Stimulated activated CD4-positive, alpha-beta T cell treated with anti-CD3 and anti-CD28 coated beads, TNF-alpha, amount 100 ng/mL, for 24 hours (primary cell): ENCODE measurements at regions not wholly inside any gene's neighbourhood (a gene's known extent, or its start where the extent isn't known, plus 50 kb on each side); places are given as distances from the start of the nearest gene placed in this dataset.

Experiments
- DNase-seq, 3 experiments: peaks; one replicate each; pipeline ENCODE4 v3.0.0-alpha.2; 2020; ENCODE audit warnings: low read depth in 3 of 3

GRCh38 chr21:19237608-19238007, 834.0 kb upstream of the TMPRSS15 start:
- DNase-seq, result no peak

DNA sequence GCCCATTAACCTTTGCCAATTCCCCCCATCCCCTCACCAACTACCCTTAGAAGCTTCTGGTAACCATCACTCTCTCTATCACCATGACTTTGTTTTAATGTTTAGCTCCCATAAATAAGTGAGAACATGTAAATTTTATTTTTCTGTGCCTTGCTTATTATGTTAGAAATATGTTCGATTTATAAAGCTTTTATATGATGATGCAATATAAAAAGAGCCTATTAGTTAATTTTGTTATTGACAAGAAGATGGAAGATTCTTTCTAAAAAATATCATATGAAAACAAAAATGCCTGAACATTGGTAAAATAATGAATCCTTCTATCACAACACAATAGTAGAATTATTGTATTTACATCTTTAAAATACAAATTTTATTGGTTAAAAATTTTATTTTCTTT, 836.1 kb upstream of the TMPRSS15 start:
- DNase-seq, result no peak

- no peak for DNase-seq
These were observed 841.1 kb upstream of the TMPRSS15 start for GRCh38 chr21:19244502-19245187.

- no peak for DNase-seq
These were observed 841.6 kb upstream of the TMPRSS15 start for GRCh38 chr21:19245188-19245580.

DNA sequence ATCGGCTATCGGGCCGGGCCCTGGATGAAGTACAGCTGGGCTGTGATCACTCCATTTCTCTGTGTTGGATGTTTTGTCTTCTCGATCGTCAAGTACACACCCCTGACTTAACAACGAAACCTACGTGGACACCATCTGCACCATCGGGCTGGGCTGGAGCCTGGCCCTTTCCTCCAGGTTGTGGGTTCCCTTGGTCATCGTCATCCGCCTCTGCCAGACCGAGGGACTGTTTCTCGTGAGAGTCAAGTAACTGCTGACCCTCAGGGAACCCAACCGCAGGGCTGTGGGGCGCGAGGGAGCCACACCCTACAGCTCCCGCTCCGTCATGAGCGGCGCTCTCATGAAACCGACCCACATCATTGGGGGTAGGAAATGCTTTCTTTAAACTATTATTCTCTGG, 842.4 kb upstream of the TMPRSS15 start:
- no peak for DNase-seq

DNA sequence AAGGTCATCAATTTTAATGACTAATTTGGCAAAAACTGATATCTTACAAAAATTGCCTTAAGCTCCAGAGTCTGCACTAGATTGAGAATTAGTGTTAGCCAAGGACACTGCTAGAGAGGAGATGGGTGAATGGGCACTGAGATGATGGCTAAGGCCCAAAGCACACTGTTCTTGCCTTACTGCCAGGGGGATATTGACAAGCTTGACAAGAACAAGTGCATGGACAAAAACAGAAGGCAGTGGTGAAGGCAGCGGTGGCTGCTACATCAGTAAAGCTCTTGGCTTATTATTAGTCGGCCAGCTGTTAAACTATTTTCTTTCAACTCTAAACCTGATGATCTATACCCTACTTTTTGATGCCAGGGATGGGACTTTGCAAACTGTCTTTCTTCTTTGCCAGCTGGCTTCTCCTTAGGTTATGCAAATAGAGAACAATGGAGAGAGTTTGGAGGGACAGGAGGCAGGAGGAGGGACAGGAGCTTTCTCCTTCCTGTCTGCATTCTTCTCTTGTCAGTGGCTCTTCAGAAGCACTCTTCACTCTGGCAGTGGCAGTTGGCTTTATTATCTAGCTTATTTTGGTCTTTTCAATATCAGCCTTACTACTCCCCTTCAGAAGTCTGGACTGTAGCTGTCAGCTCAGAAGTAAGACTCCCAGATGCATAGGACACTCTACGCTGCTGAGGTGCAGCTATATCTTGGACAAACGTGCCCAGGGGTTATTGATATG, 853.5 kb upstream of the TMPRSS15 start:
- DNase-seq, result no peak

DNA sequence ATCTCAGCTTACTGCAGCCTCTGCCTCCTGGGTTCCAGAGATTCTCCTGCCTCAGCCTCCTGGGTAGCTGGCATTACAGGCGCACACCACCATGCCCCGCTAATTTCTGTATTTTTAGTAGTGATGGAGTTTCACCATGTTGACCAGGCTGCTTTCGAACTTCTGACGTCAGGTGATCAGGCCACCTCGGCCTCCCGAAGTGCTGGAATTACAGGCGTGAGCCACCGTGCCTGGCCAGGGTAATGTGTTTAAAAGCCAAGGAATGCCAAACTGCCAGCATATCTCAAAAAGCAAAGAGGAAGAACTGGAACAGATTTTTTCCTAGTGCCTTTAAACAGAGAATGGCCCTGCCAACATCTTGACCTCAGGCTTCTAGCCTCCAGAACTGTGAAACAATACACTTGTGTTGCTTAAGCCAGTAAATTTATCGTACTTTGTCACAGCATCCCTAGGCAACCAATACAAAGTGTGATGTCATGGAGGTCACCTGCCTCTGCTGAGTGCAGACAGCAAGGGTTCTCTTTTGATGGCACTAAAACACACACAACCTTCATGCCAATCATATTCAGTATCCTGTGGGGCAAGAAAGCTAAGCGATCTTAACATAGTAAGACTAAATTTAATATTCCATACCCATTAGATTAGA, 858.3 kb upstream of the TMPRSS15 start:
- no peak for DNase-seq

GRCh38 chr21:19266636-19267035, 863.1 kb upstream of the TMPRSS15 start:
- DNase-seq, result no peak

- DNase-seq, result no peak
These were observed 865.1 kb upstream of the TMPRSS15 start for GRCh38 chr21:19268686-19269085.

DNA sequence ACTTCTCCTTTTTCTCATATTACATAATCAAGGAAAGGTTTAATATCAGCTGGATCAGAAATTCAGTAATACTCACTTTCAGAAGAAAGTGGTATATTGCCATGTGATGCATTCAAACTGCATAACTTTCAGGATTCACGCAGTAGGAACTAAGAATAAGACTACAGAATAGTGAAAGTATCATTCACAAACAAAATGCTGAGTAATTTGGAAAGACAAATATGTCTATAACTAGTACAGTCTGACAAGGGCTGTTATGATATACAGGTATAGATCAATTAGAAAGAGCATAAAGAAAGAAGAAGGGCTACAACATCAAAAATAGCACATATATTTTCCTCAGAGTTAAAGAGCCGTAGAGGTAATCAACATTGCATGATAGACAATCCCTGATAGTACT, 871.5 kb upstream of the TMPRSS15 start:
- no peak for DNase-seq

DNA sequence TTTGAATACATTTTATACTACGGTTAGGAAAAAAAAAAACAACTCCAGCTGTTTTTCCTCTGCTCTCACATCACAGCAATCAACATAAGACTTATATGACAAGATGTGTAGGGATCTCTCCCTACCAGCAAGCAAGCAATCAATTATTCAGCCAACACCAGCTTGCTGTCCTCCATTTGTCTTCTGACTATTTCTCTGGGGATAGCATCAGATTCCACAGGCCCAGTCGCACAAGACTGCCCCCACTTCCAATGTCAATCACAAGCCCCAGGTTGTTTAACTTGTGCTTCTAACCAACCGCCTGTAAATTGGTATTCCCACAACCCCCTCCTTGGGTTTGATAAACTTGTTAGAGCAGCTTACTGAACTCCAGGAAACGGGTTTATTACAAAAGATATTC, 873.1 kb upstream of the TMPRSS15 start:
- no peak for DNase-seq

DNA sequence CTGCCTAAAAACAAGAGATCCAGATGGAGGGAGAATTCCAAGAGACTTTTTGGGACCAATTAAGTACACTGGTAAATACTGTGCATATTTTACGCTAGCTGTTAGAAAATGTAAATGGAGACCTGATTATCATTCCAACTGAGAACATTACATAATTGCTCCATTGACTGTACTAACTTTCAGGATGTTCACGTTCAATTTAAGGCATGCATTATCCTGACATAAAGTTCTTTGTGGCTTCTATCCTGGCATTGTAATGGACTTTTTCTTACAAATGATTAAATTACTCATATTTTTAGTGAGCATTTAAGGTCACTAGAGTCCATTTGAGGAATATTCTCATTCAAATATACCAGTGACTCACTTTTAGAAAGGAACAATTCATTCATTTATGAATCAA, 883.3 kb upstream of the TMPRSS15 start:
- no peak for DNase-seq

DNA sequence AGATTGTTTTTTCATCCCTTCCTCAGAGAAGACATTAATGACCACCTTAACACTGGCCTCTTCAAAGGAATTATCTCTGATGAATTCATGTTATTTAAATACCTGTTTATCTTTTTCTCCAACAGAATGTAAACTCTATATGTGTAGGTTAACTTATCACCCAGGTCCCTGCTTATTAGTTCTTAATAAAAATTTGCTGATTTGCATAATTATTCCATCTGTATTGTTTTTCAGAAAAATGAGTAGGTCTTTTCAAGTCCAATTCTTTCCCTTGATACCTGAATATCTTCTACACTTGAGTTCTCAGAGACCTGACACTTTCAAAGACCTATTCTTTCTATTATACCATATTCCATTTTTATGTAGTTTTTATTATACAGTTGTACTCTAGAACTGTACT, 886.7 kb upstream of the TMPRSS15 start:
- no peak for DNase-seq

DNA sequence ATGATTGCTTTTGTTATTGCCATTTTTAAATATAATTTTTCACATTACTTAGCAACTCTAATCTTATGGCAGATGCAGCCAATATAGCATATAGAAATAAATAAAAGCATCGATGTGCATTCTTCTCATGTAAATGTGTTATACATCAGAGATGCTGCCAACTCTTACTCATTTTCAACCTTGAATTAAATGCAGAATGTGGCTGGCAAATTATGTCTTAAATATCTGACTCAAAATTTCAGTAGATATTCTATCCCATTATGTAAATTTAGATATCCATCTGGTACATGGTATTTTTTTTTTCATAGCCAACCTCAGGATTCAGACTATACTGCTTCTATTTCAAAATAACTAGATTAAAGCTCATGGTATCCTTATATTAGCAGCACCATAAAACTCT, 916.7 kb upstream of the TMPRSS15 start:
- DNase-seq, result no peak

GRCh38 chr21:19321688-19322087, 918.1 kb upstream of the TMPRSS15 start:
- no peak for DNase-seq

DNA sequence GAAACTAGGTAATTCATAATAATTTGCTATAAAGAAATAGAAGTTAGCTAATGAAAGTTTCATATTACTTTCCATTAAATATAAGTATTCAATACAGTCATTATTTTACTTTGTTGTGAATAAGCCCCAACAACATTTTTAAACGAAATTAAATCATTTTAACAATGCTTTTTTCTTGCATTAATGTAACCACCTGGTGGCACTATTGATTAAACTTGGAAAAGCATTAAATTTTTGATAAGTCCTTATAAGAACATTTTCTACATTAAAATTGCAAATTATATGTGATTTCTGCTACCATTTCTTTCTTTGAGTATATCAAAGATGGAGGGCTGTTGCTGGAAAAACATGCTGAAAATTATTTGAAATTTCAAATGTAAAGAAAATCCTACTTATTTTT, 918.8 kb upstream of the TMPRSS15 start:
- DNase-seq, result no peak

DNA sequence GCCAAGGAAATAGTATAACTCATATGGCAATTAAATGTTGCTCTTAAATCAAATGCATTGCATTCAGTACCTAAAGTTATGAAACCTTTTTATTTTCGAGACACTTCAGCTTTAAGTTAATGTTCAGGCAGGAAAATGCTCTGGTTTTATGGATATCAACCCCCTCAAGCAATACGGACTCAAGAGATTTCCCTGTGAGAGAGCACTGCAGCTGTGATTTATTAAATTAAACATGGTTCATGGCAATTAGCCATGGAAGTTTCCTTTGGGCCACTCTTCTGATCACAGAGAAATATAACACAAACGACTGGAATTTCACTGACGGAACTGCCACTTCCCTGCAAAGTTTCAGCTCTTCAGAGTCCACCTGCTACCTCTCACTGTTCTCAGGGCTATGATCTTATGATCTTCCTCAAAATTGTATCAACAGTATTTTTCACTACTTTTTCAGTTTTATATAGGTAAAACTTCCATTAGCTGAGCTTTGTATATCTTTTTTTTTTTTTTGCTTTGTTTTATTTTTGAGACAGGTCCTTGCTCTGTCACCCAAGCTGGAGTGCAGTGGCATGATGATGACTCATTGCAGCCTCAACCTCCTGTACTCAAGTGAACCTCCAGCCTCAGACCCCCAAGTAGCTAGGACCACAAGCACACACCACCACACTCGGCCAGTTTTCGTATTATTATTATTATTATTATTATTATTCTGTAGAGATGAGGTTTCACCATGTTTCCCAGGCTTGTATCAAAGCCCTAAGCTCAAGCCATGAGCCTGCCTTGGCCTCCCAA, 923.1 kb upstream of the TMPRSS15 start:
- no peak for DNase-seq

DNA sequence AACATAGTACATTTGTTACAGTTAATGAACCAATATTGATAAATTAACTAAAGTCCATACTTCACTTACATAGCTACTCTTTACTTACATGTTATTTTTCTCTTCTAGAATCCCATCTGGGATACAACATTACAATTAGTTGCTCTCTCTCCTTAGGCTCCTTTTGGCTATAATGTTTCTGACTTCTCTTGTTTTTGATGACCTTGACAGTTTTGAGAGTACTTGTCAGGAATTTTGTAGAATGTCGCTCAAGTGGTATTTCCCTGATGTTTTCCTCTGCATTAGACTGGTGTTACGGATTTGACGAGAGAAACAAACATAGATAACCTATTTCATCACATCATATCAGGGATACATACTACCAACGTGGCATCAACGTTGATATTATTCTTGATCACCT, 925.4 kb upstream of the TMPRSS15 start:
- DNase-seq, result no peak

DNA sequence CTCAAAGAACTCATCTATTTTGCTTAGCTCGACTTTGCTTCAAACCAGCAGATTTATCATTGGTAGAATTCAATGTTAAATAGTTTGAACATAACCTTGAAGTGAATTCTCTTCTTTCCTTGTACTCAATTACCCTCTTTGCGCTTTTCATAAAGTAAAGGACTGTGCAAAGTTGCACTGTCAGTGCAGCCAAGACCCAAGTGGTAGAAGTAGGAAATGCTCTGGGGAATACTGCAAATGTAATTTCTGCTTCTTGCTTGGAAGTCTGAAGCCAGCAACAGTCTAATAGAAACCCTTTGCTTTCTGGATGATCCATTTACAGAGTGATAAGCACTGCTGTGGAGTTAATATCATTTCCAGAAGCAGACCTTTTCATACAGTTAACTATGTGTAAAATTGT, 936.7 kb upstream of the TMPRSS15 start:
- DNase-seq, result no peak

DNA sequence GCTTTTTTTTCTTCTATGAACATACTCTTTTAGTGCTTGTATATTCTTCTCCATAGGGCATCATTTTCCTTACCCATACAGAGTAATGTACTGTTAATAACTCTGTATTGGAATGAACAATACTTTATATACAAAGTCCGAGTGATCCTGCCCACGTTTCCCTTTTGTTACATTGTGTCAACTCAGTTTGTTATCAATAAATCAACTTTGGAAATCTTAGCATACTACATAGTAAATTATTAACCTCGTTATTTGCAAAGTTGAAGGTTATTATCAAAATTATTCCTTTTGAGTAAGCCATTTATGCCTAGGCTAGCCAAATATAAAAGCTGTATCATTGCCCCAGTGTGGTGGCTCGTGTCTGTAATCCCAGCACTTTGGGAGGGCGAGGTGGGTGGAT, 937.4 kb upstream of the TMPRSS15 start:
- no peak for DNase-seq

- no peak for DNase-seq
These were observed 940.1 kb upstream of the TMPRSS15 start for GRCh38 chr21:19343711-19344110.

DNA sequence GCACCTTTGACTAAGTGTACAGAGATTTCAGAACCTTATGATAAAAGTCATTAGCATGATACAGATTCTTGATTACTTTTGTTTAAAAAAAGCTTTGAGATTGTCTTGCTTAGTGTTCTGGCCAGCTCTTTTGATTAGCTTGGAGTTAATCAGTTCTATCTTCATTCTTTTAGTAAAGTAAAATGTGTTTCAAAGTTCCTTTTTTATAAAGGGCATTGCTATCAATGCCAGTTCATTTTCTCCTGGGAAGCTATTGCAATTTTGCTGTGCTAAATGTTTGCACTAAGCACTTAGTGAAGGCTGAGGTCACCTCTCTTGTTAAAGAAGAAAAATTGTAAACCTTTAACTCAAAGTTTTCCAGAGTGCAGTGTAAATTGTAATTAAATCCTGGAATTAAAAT, 946.7 kb upstream of the TMPRSS15 start:
- no peak for DNase-seq
